Neuronal stem cell (in vitro differentiated cells): ENCODE measurements at regions not wholly inside any gene's neighbourhood (a gene's known extent, or its start where the extent isn't known, plus 50 kb on each side); places are given as distances from the start of the nearest gene placed in this dataset.

Experiments used
- DNase-seq: peaks from one replicate; pipeline ENCODE4 v3.0.0-alpha.2; 2013; ENCODE audit warnings: low spot score
- H2AFZ ChIP-seq: one replicate; pipeline ENCODE4 v1.6.1; 2013; ENCODE audit warnings: mild to moderate bottlenecking, low read length, inconsistent platforms
- H2AK5ac ChIP-seq: 2 replicates; pipeline ENCODE4 v1.6.1; 2013; ENCODE audit warnings: low read depth, mild to moderate bottlenecking, inconsistent platforms, low read length, moderate library complexity, mixed read lengths
- H2BK120ac ChIP-seq: 2 replicates; pipeline ENCODE4 v1.6.1; 2013; ENCODE audit warnings: low read depth, mild to moderate bottlenecking, inconsistent platforms, low read length, moderate library complexity, mixed read lengths
- H2BK12ac ChIP-seq: one replicate; pipeline ENCODE4 v1.6.1; 2013; ENCODE audit warnings: low read length, inconsistent platforms
- H2BK15ac ChIP-seq: 2 replicates; pipeline ENCODE4 v1.6.1; 2013; ENCODE audit warnings: mild to moderate bottlenecking, low read length, inconsistent platforms, mixed read lengths
- H2BK5ac ChIP-seq: one replicate; pipeline ENCODE4 v1.6.1; 2013; ENCODE audit warnings: inconsistent platforms, mild to moderate bottlenecking, low read length, moderate library complexity
- H3K14ac ChIP-seq: one replicate; pipeline ENCODE4 v1.6.1; 2013; ENCODE audit warnings: low read length, inconsistent platforms
- H3K18ac ChIP-seq: 2 replicates; pipeline ENCODE4 v1.6.1; 2013; ENCODE audit warnings: low read length, inconsistent platforms
- H3K23ac ChIP-seq: 2 replicates; pipeline ENCODE4 v1.6.1; 2013; ENCODE audit warnings: low read depth, mild to moderate bottlenecking, mixed read lengths, low read length, inconsistent platforms; ENCODE audit not compliant: poor library complexity
- H3K27ac ChIP-seq: replicated peaks from 3 replicates; pipeline ENCODE4 v1.5.1; 2013; ENCODE audit warnings: low read length, inconsistent platforms
- H3K27me3 ChIP-seq, 3 experiments: 2 replicates each; pipeline ENCODE4 v1.6.1; 2013; ENCODE audit warnings: low read length in 3 of 3, mild to moderate bottlenecking in 2 of 3, inconsistent platforms in 1 of 3, low read depth in 1 of 3, mixed read lengths in 1 of 3, moderate library complexity in 1 of 3; ENCODE audit not compliant: control insufficient read depth in 3 of 3, insufficient read depth in 3 of 3
- H3K36me3 ChIP-seq, 2 donors: replicated peaks in 1 of 2; 2 replicates each; pipeline ENCODE4 v1.6.1; 2013; ENCODE audit warnings: low read length in 2 of 2; ENCODE audit not compliant: control insufficient read depth in 2 of 2, insufficient read depth in 2 of 2
- H3K4ac ChIP-seq: 2 replicates; pipeline ENCODE4 v1.6.1; 2013; ENCODE audit warnings: inconsistent platforms, mild to moderate bottlenecking, low read length, moderate library complexity
- H3K4me1 ChIP-seq, 2 donors: 1 replicate in 1 of 2; 2 replicates in 1 of 2; pipeline ENCODE4 v1.6.1; 2013; ENCODE audit warnings: low read length in 2 of 2, low read depth in 1 of 2; ENCODE audit not compliant: control insufficient read depth in 2 of 2, insufficient read depth in 1 of 2
- H3K4me2 ChIP-seq: one replicate; pipeline ENCODE4 v1.6.1; 2013; ENCODE audit warnings: mild to moderate bottlenecking, low read length, inconsistent platforms; ENCODE audit not compliant: insufficient read depth, poor library complexity, severe bottlenecking
- H3K4me3 ChIP-seq, 2 donors: 2 replicates each; pipeline ENCODE4 v1.5.1; 2013; ENCODE audit warnings: low read length in 2 of 2, mild to moderate bottlenecking in 2 of 2, inconsistent platforms in 1 of 2, moderate library complexity in 1 of 2
- H3K79me1 ChIP-seq: one replicate; pipeline ENCODE4 v1.6.1; 2013; ENCODE audit warnings: low read depth, mild to moderate bottlenecking, inconsistent platforms, low read length, moderate library complexity
- H3K9ac ChIP-seq: one replicate; pipeline ENCODE4 v1.6.1; 2013; ENCODE audit warnings: mild to moderate bottlenecking, low read depth, low read length, inconsistent platforms; ENCODE audit not compliant: poor library complexity
- H3K9me3 ChIP-seq, 2 donors: replicated peaks in 1 of 2; 2 replicates each; pipeline versions ENCODE3 to v1.6.1; 2013; ENCODE audit warnings: low read length in 2 of 2, mild to moderate bottlenecking in 2 of 2, inconsistent platforms in 1 of 2, low read depth in 1 of 2, mixed read lengths in 1 of 2, moderate library complexity in 1 of 2; ENCODE audit not compliant: control insufficient read depth in 2 of 2, insufficient read depth in 1 of 2
- H4K8ac ChIP-seq: one replicate; pipeline ENCODE4 v1.6.1; 2013; ENCODE audit warnings: low read depth, mild to moderate bottlenecking, inconsistent platforms, low read length, moderate library complexity
- H4K91ac ChIP-seq: one replicate; pipeline ENCODE4 v1.6.1; 2013; ENCODE audit warnings: low read length, low read depth, mild to moderate bottlenecking, inconsistent platforms; ENCODE audit not compliant: poor library complexity
- WGBS, 2 donors: extraction: QIAGEN DNeasy Blood & Tissue Kit; methylation state at CpG; one replicate each; pipeline ENCODE4 v1.1.7; 2013; ENCODE audit warnings: missing lambda C conversion rate in 2 of 2, mixed read lengths in 1 of 2; ENCODE audit not compliant: insufficient read length in 2 of 2, insufficient replicate concordance in 1 of 2; ENCODE audit errors: extremely low coverage in 2 of 2; 5-methylcytosine and 5-hydroxymethylcytosine counted together

GRCh38 chr15:101124731-101125451 lies 127.0 kb downstream of the CHSY1 start:
- no peaks in the 10 kb centered on the region for H3K36me3 ChIP-seq
- no peak overlapping the region for H3K27ac ChIP-seq
- no peak for DNase-seq

GRCh38 chr15:101123222-101123910 lies 128.5 kb downstream of the CHSY1 start:
- WGBS, 2 donors: no CpG with 5 or more reads among the region's 6 CpGs
- no peak overlapping the region for H3K18ac ChIP-seq
- no peak overlapping the region for H3K4ac ChIP-seq
- no peak overlapping the region for H3K4me3 ChIP-seq
- H3K23ac ChIP-seq: no peak overlapping the region
- DNase-seq: no peak
- H2BK12ac ChIP-seq: no peak overlapping the region
- no peak overlapping the region for H3K14ac ChIP-seq
- H3K27ac ChIP-seq: no peak overlapping the region
- H2BK15ac ChIP-seq: no peak overlapping the region
- no peak overlapping the region for H2AFZ ChIP-seq
- peaks cover 17 to 19% of the 10 kb centered on the region in 2 donors for H3K4me1 ChIP-seq
- H3K9me3 ChIP-seq: peaks cover 2 to 6% of the 10 kb centered on the region in 2 donors
- H2BK5ac ChIP-seq: no peak overlapping the region
- peaks cover 0 to 5% (median 0%) of the 10 kb centered on the region in 3 experiments for H3K27me3 ChIP-seq
- H3K4me2 ChIP-seq: no peak overlapping the region
- H2BK120ac ChIP-seq: no peak overlapping the region
- peaks cover 2% of the 10 kb centered on the region for H3K79me1 ChIP-seq
- H3K9ac ChIP-seq: no peak overlapping the region
- H2AK5ac ChIP-seq: peak overlapping the region; percentile 40
- no peak overlapping the region for H4K91ac ChIP-seq
- H3K36me3 ChIP-seq: no peaks in the 10 kb centered on the region
- H4K8ac ChIP-seq: no peak overlapping the region

More at GRCh38 chr15:101124731-101125451, 127.0 kb downstream of the CHSY1 start:
- no peak overlapping the region for H2BK12ac ChIP-seq
- no peak overlapping the region for H2AK5ac ChIP-seq
- H3K14ac ChIP-seq: no peak overlapping the region
- no peak overlapping the region for H2BK120ac ChIP-seq
- H2BK15ac ChIP-seq: no peak overlapping the region
- H3K4me1 ChIP-seq: peaks cover 17 to 19% of the 10 kb centered on the region in 2 donors
- no peak overlapping the region for H4K8ac ChIP-seq
- WGBS, 2 donors: no CpG with 5 or more reads among the region's 10 CpGs
- no peak overlapping the region for H3K18ac ChIP-seq
- H3K4me2 ChIP-seq: no peak overlapping the region
- no peak overlapping the region for H3K23ac ChIP-seq
- H3K4ac ChIP-seq: no peak overlapping the region
- H2BK5ac ChIP-seq: no peak overlapping the region
- H3K9me3 ChIP-seq: peaks cover 2 to 6% of the 10 kb centered on the region in 2 donors
- no peak overlapping the region for H4K91ac ChIP-seq
- H3K79me1 ChIP-seq: peaks cover 2% of the 10 kb centered on the region
- no peak overlapping the region for H2AFZ ChIP-seq
- H3K4me3 ChIP-seq: no peak overlapping the region
- no peak overlapping the region for H3K9ac ChIP-seq
- no peaks in the 10 kb centered on the region for H3K27me3 ChIP-seq

GRCh38 chr15:101122806-101123205 lies 129.0 kb downstream of the CHSY1 start:
- Histone ChIP-seq H2AFZ (no peak overlapping the region), H2BK5ac (no peak overlapping the region), H3K36me3 (no peaks in the 10 kb centered on the region), H4K91ac (no peak overlapping the region), H3K79me1 (peaks cover 2% of the 10 kb centered on the region), H3K18ac (no peak overlapping the region), H3K23ac (no peak overlapping the region), H2BK120ac (no peak overlapping the region), H3K4me2 (no peak overlapping the region), H3K4me3 (no peak overlapping the region), H3K4ac (no peak overlapping the region), H3K27ac (no peak overlapping the region), H3K9ac (no peak overlapping the region), H3K27me3 (peaks cover 0 to 5% (median 0%) of the 10 kb centered on the region in 3 experiments), H3K14ac (no peak overlapping the region), H2BK12ac (no peak overlapping the region), H2AK5ac (peak overlapping the region; percentile 40), H3K4me1 (peaks cover 17 to 19% of the 10 kb centered on the region in 2 donors), H4K8ac (no peak overlapping the region), H3K9me3 (peaks cover 0 to under 1% of the 10 kb centered on the region in 2 donors), H2BK15ac (no peak overlapping the region)
- no CpG with 5 or more reads among the region's 8 CpGs for WGBS, 2 donors
- DNase-seq: no peak

GRCh38 chr15:101122266-101122665 lies 129.6 kb downstream of the CHSY1 start:
- Histone ChIP-seq H2AFZ (peak overlapping the region; percentile 91), H3K27ac (no peak overlapping the region), H3K36me3 (no peaks in the 10 kb centered on the region), H4K8ac (no peak overlapping the region), H3K9me3 (no peaks in the 10 kb centered on the region), H3K79me1 (peaks cover 2% of the 10 kb centered on the region), H3K4me3 (no peak overlapping the region), H2BK15ac (no peak overlapping the region), H2AK5ac (no peak overlapping the region), H3K23ac (no peak overlapping the region), H3K4ac (no peak overlapping the region), H2BK120ac (no peak overlapping the region), H2BK5ac (no peak overlapping the region), H3K27me3 (peaks cover 0 to 5% (median 0%) of the 10 kb centered on the region in 3 experiments), H3K4me1 (peaks cover 15 to 19% of the 10 kb centered on the region in 2 donors), H3K9ac (no peak overlapping the region), H3K14ac (peak overlapping the region; percentile 63), H3K18ac (peak overlapping the region; percentile 82), H2BK12ac (no peak overlapping the region), H3K4me2 (no peak overlapping the region), H4K91ac (no peak overlapping the region)
- DNase-seq: no peak
- no CpG with 5 or more reads among the region's 11 CpGs for WGBS, 2 donors
